ENCODE measurements at regions not wholly inside any gene's neighbourhood (a gene's known extent, or its start where the extent isn't known, plus 50 kb on each side); places are given as distances from the start of the nearest gene placed in this dataset.

DNA sequence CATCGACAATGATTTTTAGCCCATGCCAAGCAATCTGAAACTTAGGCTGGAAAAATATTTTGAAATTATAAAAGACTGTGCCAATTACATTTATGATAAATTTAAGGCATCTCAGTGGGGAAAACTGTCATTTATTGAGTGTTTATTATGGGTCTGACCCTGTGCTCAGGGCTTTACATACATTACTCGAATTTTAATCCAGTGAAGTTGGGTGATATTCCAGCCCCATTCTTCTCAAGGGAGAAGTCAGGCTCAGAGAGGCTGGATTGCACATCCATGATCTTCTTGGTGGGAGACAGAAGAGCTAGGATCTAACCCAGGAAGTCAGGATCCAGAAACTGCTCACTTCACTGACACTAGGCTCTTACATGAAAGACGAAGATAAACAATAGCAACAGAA is 260.8 kb downstream of the QDPR start:
- ChIA-PET CTCF (interaction anchor here in 1 of 2 donors (0.5 kb wide), 1 partner anchor 107 kb away, joined by 5 read pairs; no protein-coding TSS in a partner anchor), POLR2A (no interaction called here)
- Histone ChIP-seq H3K4me1 (ENCODE audit: control insufficient read depth in 1 of 2, extremely low read depth in 1 of 2, insufficient read depth in 2 of 2, low read length in 2 of 2) (no peaks in the 10 kb centered on the region), H3K27ac (ENCODE audit: low read length) (no peak overlapping the region), H3K4me3 (ENCODE audit: control insufficient read depth in 1 of 2, extremely low read depth in 1 of 2, low read length in 1 of 2) (no peak overlapping the region), H3K36me3 (ENCODE audit: control insufficient read depth in 2 of 2, extremely low read depth in 1 of 2, insufficient read depth in 1 of 2, low read length in 1 of 2) (no peaks in the 10 kb centered on the region), H3K27me3 (replicated peaks in 1 of 2; ENCODE audit: control insufficient read depth in 2 of 2, extremely low read depth in 1 of 2, insufficient read depth in 2 of 2, low read length in 1 of 2) (peaks cover 0 to 7% of the 10 kb centered on the region in 2 experiments), H3K9me3 (no peaks in the 10 kb centered on the region)
- DNase-seq (no peak), ATAC-seq (replicated peaks in 1 of 4) (no peak)
- Mint-ChIP-seq H3K27me3 (peaks cover 9 to 10% of the 10 kb centered on the region in 2 donors), H3K36me3 (no peaks in the 10 kb centered on the region), H3K4me1 (no peaks in the 10 kb centered on the region), H3K27ac (no peak overlapping the region), H3K4me3 (no peak overlapping the region), H3K9me3 (no peaks in the 10 kb centered on the region)
- 80% methylated on average over 1 of the region's 3 CpGs for WGBS (ENCODE audit: insufficient coverage)

DNA sequence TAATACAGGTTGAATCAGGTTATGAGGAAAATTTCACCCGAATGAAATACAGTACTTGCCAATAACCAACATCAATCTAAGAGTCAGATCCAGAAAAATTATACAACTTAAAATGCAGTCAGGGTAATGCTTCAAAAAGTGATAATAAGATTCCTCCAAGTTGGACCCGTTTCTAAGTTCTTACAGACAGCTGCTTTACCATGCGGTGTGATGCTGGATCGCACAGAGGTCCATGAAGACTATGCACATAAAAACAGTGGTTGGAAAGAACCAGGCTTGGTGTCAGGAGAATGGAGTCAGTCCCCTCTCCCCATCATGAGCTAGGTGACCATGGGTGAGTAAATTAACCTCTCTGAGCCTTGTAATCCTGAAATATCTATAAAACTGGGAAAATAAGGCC is 261.3 kb downstream of the QDPR start:
- H3K27ac Mint-ChIP-seq: no peak overlapping the region
- 80% methylated on average over 2 of the region's 4 CpGs for WGBS (ENCODE audit: insufficient coverage)
- H3K4me1 Mint-ChIP-seq: no peaks in the 10 kb centered on the region
- Histone ChIP-seq H3K27ac (ENCODE audit: low read length) (no peak overlapping the region), H3K9me3 (no peaks in the 10 kb centered on the region), H3K4me1 (ENCODE audit: control insufficient read depth in 1 of 2, extremely low read depth in 1 of 2, insufficient read depth in 2 of 2, low read length in 2 of 2) (no peaks in the 10 kb centered on the region), H3K4me3 (ENCODE audit: control insufficient read depth in 1 of 2, extremely low read depth in 1 of 2, low read length in 1 of 2) (no peak overlapping the region), H3K36me3 (ENCODE audit: control insufficient read depth in 2 of 2, extremely low read depth in 1 of 2, insufficient read depth in 1 of 2, low read length in 1 of 2) (no peaks in the 10 kb centered on the region), H3K27me3 (replicated peaks in 1 of 2; ENCODE audit: control insufficient read depth in 2 of 2, extremely low read depth in 1 of 2, insufficient read depth in 2 of 2, low read length in 1 of 2) (peaks cover 0 to 7% of the 10 kb centered on the region in 2 experiments)
- no peak for DNase-seq
- ChIA-PET CTCF (no interaction called here), POLR2A (no interaction called here)
- no peak for ATAC-seq (replicated peaks in 1 of 4)
- H3K36me3 Mint-ChIP-seq: no peaks in the 10 kb centered on the region
- peaks cover 9 to 15% of the 10 kb centered on the region in 2 donors for H3K27me3 Mint-ChIP-seq
- no peak overlapping the region for H3K4me3 Mint-ChIP-seq
- no peaks in the 10 kb centered on the region for H3K9me3 Mint-ChIP-seq

DNA sequence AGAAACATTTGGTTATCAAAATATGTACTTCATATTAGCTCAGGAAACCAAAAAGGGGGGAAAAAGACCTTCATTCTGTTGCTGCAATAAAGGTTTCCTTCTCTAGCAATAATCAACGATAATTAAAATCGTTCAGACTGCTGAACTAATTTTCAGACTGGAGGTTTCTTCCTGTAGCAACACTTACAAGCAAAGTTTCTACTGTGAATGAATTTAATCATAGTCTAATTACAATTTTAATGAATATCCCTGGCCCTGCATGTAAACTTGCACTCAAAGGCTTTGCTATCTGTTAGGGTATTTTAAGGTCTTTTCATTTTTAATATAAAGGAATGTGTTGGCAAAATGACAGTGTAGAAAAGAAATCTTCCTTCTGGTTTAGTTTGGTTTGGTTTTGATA is 265.2 kb downstream of the QDPR start:
- Histone ChIP-seq H3K27ac (ENCODE audit: low read length) (no peak overlapping the region), H3K27me3 (replicated peaks in 1 of 2; ENCODE audit: control insufficient read depth in 2 of 2, extremely low read depth in 1 of 2, insufficient read depth in 2 of 2, low read length in 1 of 2) (peaks cover 0 to 7% of the 10 kb centered on the region in 2 experiments), H3K4me1 (ENCODE audit: control insufficient read depth in 1 of 2, extremely low read depth in 1 of 2, insufficient read depth in 2 of 2, low read length in 2 of 2) (no peaks in the 10 kb centered on the region), H3K36me3 (ENCODE audit: control insufficient read depth in 2 of 2, extremely low read depth in 1 of 2, insufficient read depth in 1 of 2, low read length in 1 of 2) (no peaks in the 10 kb centered on the region), H3K4me3 (ENCODE audit: control insufficient read depth in 1 of 2, extremely low read depth in 1 of 2, low read length in 1 of 2) (no peak overlapping the region), H3K9me3 (no peaks in the 10 kb centered on the region)
- no CpG with 5 or more reads among the region's 2 CpGs for WGBS (ENCODE audit: insufficient coverage)
- ChIA-PET CTCF (no interaction called here), POLR2A (no interaction called here)
- Mint-ChIP-seq H3K4me3 (no peak overlapping the region), H3K4me1 (no peaks in the 10 kb centered on the region), H3K27me3 (peaks cover 5 to 15% of the 10 kb centered on the region in 2 donors), H3K36me3 (no peaks in the 10 kb centered on the region), H3K27ac (no peak overlapping the region), H3K9me3 (no peaks in the 10 kb centered on the region)
- DNase-seq (no peak), ATAC-seq (replicated peaks in 1 of 4) (no peak)

DNA sequence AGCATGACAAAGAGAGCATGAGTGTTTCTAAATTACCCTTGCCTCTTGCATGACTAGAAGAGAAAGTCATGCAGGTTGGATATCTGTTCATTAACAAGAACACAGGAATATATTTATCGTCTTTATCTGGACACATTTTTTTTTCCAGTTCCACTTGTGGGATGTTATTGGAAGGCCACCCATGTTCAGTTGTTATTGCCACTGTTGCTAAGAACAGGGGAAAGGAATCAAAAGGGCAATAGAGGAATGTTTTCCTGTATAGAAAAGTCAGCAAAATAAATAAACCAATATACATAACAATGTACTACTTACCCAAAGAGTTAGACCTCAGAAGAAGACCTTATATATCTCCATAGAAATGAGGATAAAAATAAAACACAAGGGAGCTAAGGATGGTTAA is 270.1 kb downstream of the QDPR start:
- ATAC-seq (replicated peaks in 1 of 4): no peak
- Histone ChIP-seq H3K27ac (ENCODE audit: low read length) (no peak overlapping the region), H3K4me3 (ENCODE audit: control insufficient read depth in 1 of 2, extremely low read depth in 1 of 2, low read length in 1 of 2) (no peak overlapping the region), H3K9me3 (no peaks in the 10 kb centered on the region), H3K4me1 (ENCODE audit: control insufficient read depth in 1 of 2, extremely low read depth in 1 of 2, insufficient read depth in 2 of 2, low read length in 2 of 2) (no peaks in the 10 kb centered on the region), H3K27me3 (replicated peaks in 1 of 2; ENCODE audit: control insufficient read depth in 2 of 2, extremely low read depth in 1 of 2, insufficient read depth in 2 of 2, low read length in 1 of 2) (no peaks in the 10 kb centered on the region), H3K36me3 (ENCODE audit: control insufficient read depth in 2 of 2, extremely low read depth in 1 of 2, insufficient read depth in 1 of 2, low read length in 1 of 2) (no peaks in the 10 kb centered on the region)
- DNase-seq: no peak
- Mint-ChIP-seq H3K4me3 (no peak overlapping the region), H3K9me3 (no peaks in the 10 kb centered on the region), H3K36me3 (no peaks in the 10 kb centered on the region), H3K27me3 (peaks cover 0 to 8% of the 10 kb centered on the region in 2 donors), H3K4me1 (no peaks in the 10 kb centered on the region), H3K27ac (no peak overlapping the region)
- no CpG with 5 or more reads among the region's 1 CpG for WGBS (ENCODE audit: insufficient coverage)
- CTCF ChIA-PET: no interaction called here
- POLR2A ChIA-PET: no interaction called here

DNA sequence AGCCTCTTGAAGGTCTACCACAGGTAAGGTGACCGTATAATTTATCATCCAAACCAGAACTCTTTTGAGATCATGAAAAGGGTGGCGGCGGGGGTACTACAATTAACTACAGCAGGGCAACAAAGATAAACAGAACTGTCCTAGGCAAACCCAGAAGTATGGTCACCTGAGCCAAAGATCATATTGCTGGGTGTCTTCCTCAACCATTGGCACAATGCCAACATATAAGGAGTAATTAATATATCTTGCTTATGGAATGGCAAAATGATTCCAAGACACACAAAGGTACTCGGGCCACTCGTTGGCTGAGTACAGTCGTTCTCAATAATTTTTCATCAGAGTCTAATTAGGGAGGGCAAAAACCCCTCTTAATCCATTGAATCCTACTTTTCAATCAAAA is 273.3 kb downstream of the QDPR start:
- Histone ChIP-seq H3K4me3 (ENCODE audit: control insufficient read depth in 1 of 2, extremely low read depth in 1 of 2, low read length in 1 of 2) (no peak overlapping the region), H3K36me3 (ENCODE audit: control insufficient read depth in 2 of 2, extremely low read depth in 1 of 2, insufficient read depth in 1 of 2, low read length in 1 of 2) (no peaks in the 10 kb centered on the region), H3K27ac (ENCODE audit: low read length) (no peak overlapping the region), H3K9me3 (no peaks in the 10 kb centered on the region), H3K27me3 (replicated peaks in 1 of 2; ENCODE audit: control insufficient read depth in 2 of 2, extremely low read depth in 1 of 2, insufficient read depth in 2 of 2, low read length in 1 of 2) (no peaks in the 10 kb centered on the region), H3K4me1 (ENCODE audit: control insufficient read depth in 1 of 2, extremely low read depth in 1 of 2, insufficient read depth in 2 of 2, low read length in 2 of 2) (no peaks in the 10 kb centered on the region)
- no peak overlapping the region for H3K27ac Mint-ChIP-seq
- ChIA-PET CTCF (no interaction called here), POLR2A (no interaction called here)
- no peaks in the 10 kb centered on the region for H3K9me3 Mint-ChIP-seq
- DNase-seq: no peak
- WGBS (ENCODE audit: insufficient coverage): 100% methylated on average over 2 of the region's 6 CpGs
- no peak overlapping the region for H3K4me3 Mint-ChIP-seq
- ATAC-seq (replicated peaks in 1 of 4): no peak
- no peaks in the 10 kb centered on the region for H3K27me3 Mint-ChIP-seq
- no peaks in the 10 kb centered on the region for H3K36me3 Mint-ChIP-seq
- no peaks in the 10 kb centered on the region for H3K4me1 Mint-ChIP-seq

DNA sequence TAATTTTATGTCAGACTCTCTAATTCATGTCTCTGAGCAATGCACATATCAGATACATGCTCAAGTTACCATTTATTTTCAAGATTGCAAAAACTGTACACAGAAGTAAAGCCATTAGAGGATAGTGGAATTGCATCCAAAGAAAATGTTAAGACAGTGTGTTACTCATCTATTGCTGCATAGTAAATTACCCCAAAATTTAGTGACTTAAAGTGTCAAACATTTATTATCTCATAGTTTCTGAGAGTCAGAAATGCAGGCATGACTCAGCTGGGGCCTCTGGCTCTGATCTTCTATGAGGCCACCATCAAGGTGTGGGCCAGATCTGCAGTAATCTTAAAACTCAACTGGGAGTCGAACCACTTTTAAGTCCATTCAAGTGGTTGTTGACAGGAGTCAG is 275.2 kb downstream of the QDPR start:
- no peak for DNase-seq
- no peak for ATAC-seq (replicated peaks in 1 of 4)
- Histone ChIP-seq H3K9me3 (no peaks in the 10 kb centered on the region), H3K4me3 (ENCODE audit: control insufficient read depth in 1 of 2, extremely low read depth in 1 of 2, low read length in 1 of 2) (no peak overlapping the region), H3K4me1 (ENCODE audit: control insufficient read depth in 1 of 2, extremely low read depth in 1 of 2, insufficient read depth in 2 of 2, low read length in 2 of 2) (no peaks in the 10 kb centered on the region), H3K27me3 (replicated peaks in 1 of 2; ENCODE audit: control insufficient read depth in 2 of 2, extremely low read depth in 1 of 2, insufficient read depth in 2 of 2, low read length in 1 of 2) (no peaks in the 10 kb centered on the region), H3K36me3 (ENCODE audit: control insufficient read depth in 2 of 2, extremely low read depth in 1 of 2, insufficient read depth in 1 of 2, low read length in 1 of 2) (no peaks in the 10 kb centered on the region), H3K27ac (ENCODE audit: low read length) (no peak overlapping the region)
- Mint-ChIP-seq H3K27me3 (peaks cover 10 to 13% of the 10 kb centered on the region in 2 donors), H3K36me3 (no peaks in the 10 kb centered on the region), H3K4me3 (no peak overlapping the region), H3K9me3 (no peaks in the 10 kb centered on the region), H3K4me1 (no peaks in the 10 kb centered on the region), H3K27ac (no peak overlapping the region)
- WGBS (ENCODE audit: insufficient coverage): no CpG with 5 or more reads among the region's 1 CpG
- ChIA-PET CTCF (no interaction called here), POLR2A (no interaction called here)

DNA sequence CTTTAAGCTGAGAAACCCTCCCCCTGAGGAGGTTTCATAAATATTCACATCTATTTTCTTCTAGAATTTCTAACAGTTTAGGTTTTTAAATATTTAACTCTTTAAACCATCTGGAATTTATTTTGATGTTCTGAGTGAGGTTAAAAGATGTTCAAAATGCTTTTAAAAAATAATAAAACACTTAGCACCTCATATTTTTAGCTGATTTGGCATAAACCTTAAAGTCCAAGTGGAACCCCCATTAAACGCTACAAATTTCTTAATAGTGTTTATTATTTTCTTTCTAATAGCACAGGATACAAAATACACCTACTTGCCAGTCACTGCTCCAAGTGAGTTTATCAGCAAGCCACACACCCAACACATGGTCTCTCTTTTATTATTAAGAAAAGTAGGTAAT is 277.2 kb downstream of the QDPR start:
- H3K4me1 Mint-ChIP-seq: no peaks in the 10 kb centered on the region
- H3K27me3 ChIP-seq (replicated peaks in 1 of 2; ENCODE audit: control insufficient read depth in 2 of 2, extremely low read depth in 1 of 2, insufficient read depth in 2 of 2, low read length in 1 of 2): no peaks in the 10 kb centered on the region
- no peak for ATAC-seq (replicated peaks in 1 of 4)
- no peaks in the 10 kb centered on the region for H3K36me3 ChIP-seq (ENCODE audit: control insufficient read depth in 2 of 2, extremely low read depth in 1 of 2, insufficient read depth in 1 of 2, low read length in 1 of 2)
- ChIA-PET POLR2A (no interaction called here), CTCF (no interaction called here)
- H3K4me3 Mint-ChIP-seq: no peak overlapping the region
- WGBS (ENCODE audit: insufficient coverage): no CpG with 5 or more reads among the region's 1 CpG
- no peaks in the 10 kb centered on the region for H3K9me3 ChIP-seq
- H3K27me3 Mint-ChIP-seq: peaks cover 12 to 17% of the 10 kb centered on the region in 2 donors
- H3K4me3 ChIP-seq (ENCODE audit: control insufficient read depth in 1 of 2, extremely low read depth in 1 of 2, low read length in 1 of 2): no peak overlapping the region
- no peaks in the 10 kb centered on the region for H3K36me3 Mint-ChIP-seq
- no peak overlapping the region for H3K27ac ChIP-seq (ENCODE audit: low read length)
- H3K27ac Mint-ChIP-seq: no peak overlapping the region
- no peaks in the 10 kb centered on the region for H3K4me1 ChIP-seq (ENCODE audit: control insufficient read depth in 1 of 2, extremely low read depth in 1 of 2, insufficient read depth in 2 of 2, low read length in 2 of 2)
- H3K9me3 Mint-ChIP-seq: no peaks in the 10 kb centered on the region
- DNase-seq: no peak
